HCT116 (cell line): ENCODE measurements at regions not wholly inside any gene's neighbourhood (a gene's known extent, or its start where the extent isn't known, plus 50 kb on each side); places are given as distances from the start of the nearest gene placed in this dataset.

ENCODE experiments used
- ATAC-seq: fragments of 200-7000 bp; cut with Tn5 transposase; 2 replicates; pipeline ENCODE4 v1.9.1; 2020; ENCODE audit warnings: mild to moderate bottlenecking, moderate library complexity
- BruUV-seq: library from RNA; stranded (reverse); fragments of 400-500 nt; replicated peaks from 2 replicates; lab custom pipeline; 2021; lab: Mats Ljungman, UMichigan
- CTCF ChIA-PET: fragments of 300-600 bp; sonication (Branson Sonifier 250); formaldehyde crosslinking; loops from one replicate; lab custom pipeline; 2021; ENCODE audit warnings: antibody characterized with exemption; lab: Charles Lee
- POLR2A ChIA-PET: fragments of 300-600, 350-600 bp; sonication (Branson Sonifier 250); formaldehyde crosslinking; loops from one replicate; lab custom pipeline; 2021; ENCODE audit warnings: antibody characterized with exemption; lab: Charles Lee
- RAD21 ChIA-PET, 2 experiments: fragments of 300-600 bp; sonication (Branson Sonifier 250); formaldehyde crosslinking; loops; one replicate each; lab custom pipeline; 2023; ENCODE audit warnings: low total read pairs in 2 of 2; ENCODE audit not compliant: uncharacterized antibody in 2 of 2, unreplicated experiment in 2 of 2, low non-redundant PET in 1 of 2; lab: Charles Lee
- DNase-seq: peaks from one replicate; pipeline ENCODE4 v3.0.0-alpha.2; 2010; ENCODE audit warnings: low read depth, low spot score
- H2AFZ ChIP-seq: fragments of 200-600 bp; shearing (Covaris generic), sonication (generic); 2 replicates; pipeline ENCODE4 v1.6.1; 2017; ENCODE audit warnings: low read depth, mixed run types, mixed read lengths, antibody characterized with exemption, low read length; ENCODE audit not compliant: poor library complexity, severe bottlenecking
- H3K27ac ChIP-seq: 2 replicates; pipeline ENCODE4 v1.5.1; 2012; ENCODE audit warnings: low read depth, low read length
- H3K27me3 ChIP-seq: fragments of 200-600 bp; sonication (generic); 2 replicates; pipeline ENCODE4 v1.6.1; 2016; ENCODE audit warnings: mixed run types, low read length, mixed read lengths; ENCODE audit not compliant: insufficient read depth
- H3K36me3 ChIP-seq, 2 experiments: fragments of 200-500 bp in 1 of 2; fragments of 200-600 bp in 1 of 2; sonication (Bioruptor generic) in 1 of 2; sonication (generic) in 1 of 2; 2 replicates each; pipeline versions ENCODE4 v1.5.1 to v1.6.1; 2014 to 2016; ENCODE audit warnings: low read length in 2 of 2, inconsistent platforms in 1 of 2, mixed read lengths in 1 of 2, mixed run types in 1 of 2; ENCODE audit not compliant: insufficient read depth in 2 of 2, control insufficient read depth in 1 of 2
- H3K4me1 ChIP-seq, 2 experiments: fragments of 200-600 bp in 1 of 2; sonication (generic) in 1 of 2; 2 replicates each; pipeline versions ENCODE4 v1.5.1 to v1.6.1; 2012 to 2017; ENCODE audit warnings: low read length in 2 of 2, inconsistent platforms in 1 of 2, mild to moderate bottlenecking in 1 of 2, mixed read lengths in 1 of 2, mixed run types in 1 of 2, moderate library complexity in 1 of 2; ENCODE audit not compliant: insufficient read depth in 2 of 2, control insufficient read depth in 1 of 2
- H3K4me2 ChIP-seq: fragments of 200-600 bp; sonication (generic); 2 replicates; pipeline ENCODE4 v1.6.1; 2017; ENCODE audit warnings: mixed run types, low read length, mixed read lengths
- H3K4me3 ChIP-seq, 2 experiments: fragments of 200-600 bp in 1 of 2; sonication (generic) in 1 of 2; replicated peaks in 1 of 2; 2 replicates each; pipeline ENCODE4 v1.5.1; 2011 to 2016; ENCODE audit warnings: low read length in 2 of 2, control low read depth in 1 of 2, low read depth in 1 of 2, mild to moderate bottlenecking in 1 of 2, mixed read lengths in 1 of 2, mixed run types in 1 of 2
- H3K79me2 ChIP-seq: fragments of 200-600 bp; sonication (generic); 2 replicates; pipeline ENCODE4 v1.6.1; 2017; ENCODE audit warnings: mild to moderate bottlenecking, mixed run types, low read length, moderate library complexity, mixed read lengths; ENCODE audit not compliant: insufficient read depth
- H3K9ac ChIP-seq: fragments of 200-600 bp; sonication (generic); 2 replicates; pipeline ENCODE4 v1.6.1; 2016; ENCODE audit warnings: low read length, mixed read lengths
- H3K9me2 ChIP-seq: fragments of 200-600 bp; sonication (generic), shearing (Covaris generic); 2 replicates; pipeline ENCODE4 v1.6.1; 2017; ENCODE audit warnings: mixed run types, mild to moderate bottlenecking, moderate library complexity; ENCODE audit not compliant: insufficient read depth
- H3K9me3 ChIP-seq, 2 experiments: fragments of 200-500 bp in 1 of 2; fragments of 200-600 bp in 1 of 2; sonication (Bioruptor generic) in 1 of 2; sonication (generic) in 1 of 2; 2 replicates each; pipeline ENCODE4 v1.6.1; 2014 to 2017; ENCODE audit warnings: low read length in 2 of 2, mixed read lengths in 2 of 2, inconsistent platforms in 1 of 2, low read depth in 1 of 2, mild to moderate bottlenecking in 1 of 2, mixed run types in 1 of 2, moderate library complexity in 1 of 2; ENCODE audit not compliant: control insufficient read depth in 1 of 2, insufficient read depth in 1 of 2
- H4K20me1 ChIP-seq: fragments of 200-600 bp; sonication (generic), shearing (Covaris generic); 2 replicates; pipeline ENCODE4 v1.6.1; 2017; ENCODE audit warnings: mixed run types, mild to moderate bottlenecking, moderate library complexity; ENCODE audit not compliant: insufficient read depth
- CBX3 ChIP-seq: IDR thresholded peaks from 2 replicates; pipeline ENCODE4 v1.6.1; 2012; ENCODE audit warnings: low read depth
- EGR1 ChIP-seq: IDR thresholded peaks from 2 replicates; pipeline ENCODE4 v1.6.1; 2012; ENCODE audit warnings: low read depth
- ELF1 ChIP-seq: IDR thresholded peaks from 2 replicates; pipeline ENCODE4 v1.6.1; 2012; ENCODE audit warnings: low read depth, borderline replicate concordance
- EZH2 ChIP-seq: fragments of 200-600 bp; sonication (generic); IDR thresholded peaks from 2 replicates; pipeline ENCODE4 v1.6.1; 2017; ENCODE audit warnings: antibody characterized with exemption, mixed run types
- FOSL1 ChIP-seq: IDR thresholded peaks from 2 replicates; pipeline ENCODE4 v1.6.1; 2012; ENCODE audit warnings: low read depth
- JUND ChIP-seq: IDR thresholded peaks from 2 replicates; pipeline ENCODE4 v1.6.1; 2012
- MAX ChIP-seq: IDR thresholded peaks from 2 replicates; pipeline ENCODE4 v1.6.1; 2012
- POLR2A ChIP-seq: IDR thresholded peaks from 2 replicates; pipeline ENCODE4 v1.7.0; 2011; ENCODE audit warnings: borderline replicate concordance; ENCODE audit not compliant: insufficient read depth, insufficient read length; ENCODE audit errors: extremely low read depth
- POLR2AphosphoS5 ChIP-seq: IDR thresholded peaks from 2 replicates; pipeline ENCODE4 v1.6.1; 2011; ENCODE audit warnings: mild to moderate bottlenecking, low read depth, low read length, moderate library complexity
- RAD21 ChIP-seq: IDR thresholded peaks from 2 replicates; pipeline ENCODE4 v1.6.1; 2012; ENCODE audit warnings: low read depth, mild to moderate bottlenecking
- SIN3A ChIP-seq: IDR thresholded peaks from 2 replicates; pipeline ENCODE4 v1.6.1; 2012; ENCODE audit warnings: low read depth
- SP1 ChIP-seq: IDR thresholded peaks from 2 replicates; pipeline ENCODE4 v1.6.1; 2012; ENCODE audit warnings: low read depth
- SRF ChIP-seq: IDR thresholded peaks from 2 replicates; pipeline ENCODE4 v1.6.1; 2012; ENCODE audit warnings: low read depth
- YY1 ChIP-seq: IDR thresholded peaks from 2 replicates; pipeline ENCODE4 v1.6.1; 2011; ENCODE audit warnings: low read length, low read depth, moderate library complexity, mild to moderate bottlenecking; ENCODE audit not compliant: insufficient replicate concordance; ENCODE audit errors: extremely low read depth
- ZFX ChIP-seq: fragments of 450-650 bp; IDR thresholded peaks from 2 replicates; pipeline ENCODE4 v1.6.1; 2017
- intact Hi-C: fragments of 100-400 bp; cut with micrococcal nuclease; formaldehyde crosslinking; loops from 2 replicates; pipeline ENCODE4 v1.10.0; 2022
- TF ChIP-seq, protein P1 (sequence below), 3 experiments: fragments of 200-600 bp in 1 of 3; sonication (generic) in 1 of 3; IDR thresholded peaks in 2 of 3; conservative IDR thresholded peaks in 1 of 3; 2 replicates each; pipeline ENCODE4 v1.5.1; 2012 to 2017; ENCODE audit warnings: low read depth in 2 of 3, low read length in 2 of 3, antibody characterized with exemption in 1 of 3, borderline replicate concordance in 1 of 3, control low read depth in 1 of 3, mild to moderate bottlenecking in 1 of 3, mixed read lengths in 1 of 3, mixed run types in 1 of 3, moderate library complexity in 1 of 3; ENCODE audit not compliant: insufficient read depth in 1 of 3
- TF ChIP-seq, protein P2 (sequence below): IDR thresholded peaks from 2 replicates; pipeline ENCODE4 v1.6.1; 2011; ENCODE audit warnings: mild to moderate bottlenecking, low read length, moderate library complexity; ENCODE audit not compliant: insufficient replicate concordance; ENCODE audit errors: extremely low read depth
- TF ChIP-seq, protein P3 (sequence below): IDR thresholded peaks from 2 replicates; pipeline ENCODE4 v1.6.1; 2012

DNA sequence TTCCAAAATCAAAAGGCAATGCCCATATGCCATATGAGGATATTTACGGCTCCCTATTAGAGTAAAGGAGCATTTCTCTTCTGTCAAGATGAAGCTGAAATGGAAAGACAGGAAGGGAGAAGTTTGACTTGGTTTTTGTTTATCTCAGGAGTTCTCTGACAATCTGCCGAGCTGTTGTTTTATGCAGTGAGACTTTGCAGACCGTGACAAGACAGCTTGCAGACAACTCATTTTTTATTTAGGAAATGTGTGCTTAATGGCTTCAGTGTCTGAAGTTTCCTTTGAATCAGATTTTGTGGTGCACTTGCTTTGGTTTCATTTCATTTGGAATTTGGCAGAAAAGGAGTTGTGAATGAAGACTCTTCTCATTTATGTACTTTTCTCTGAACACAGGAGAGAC, 145.4 kb downstream of the C12orf50 start:
- no peak for ATAC-seq
- Histone ChIP-seq H4K20me1 (no peaks in the 10 kb centered on the region), H2AFZ (no peak overlapping the region), H3K9me2 (no peaks in the 10 kb centered on the region), H3K9ac (no peak overlapping the region), H3K4me2 (no peak overlapping the region), H3K4me1 (no peaks in the 10 kb centered on the region), H3K4me3 (no peak overlapping the region), H3K36me3 (no peaks in the 10 kb centered on the region), H3K27me3 (no peaks in the 10 kb centered on the region), H3K9me3 (no peaks in the 10 kb centered on the region), H3K79me2 (no peaks in the 10 kb centered on the region), H3K27ac (no peak overlapping the region)
- CTCF ChIA-PET: interaction anchor here (1.1 to 1.2 kb wide), 2 partner anchors 10 to 17 kb away, joined by 3 to 6 read pairs; no protein-coding TSS in a partner anchor
- BruUV-seq: no TSS peak
- RAD21 ChIA-PET: no interaction called here
- intact Hi-C loops: no loop called here
- no peak for TF ChIP-seq YY1
- TF ChIP-seq SIN3A: no peak
- TF ChIP-seq EGR1: no peak
- no peak for TF ChIP-seq POLR2A
- TF ChIP-seq RAD21: no peak
- TF ChIP-seq ELF1: no peak
- TF ChIP-seq, protein P1, sequence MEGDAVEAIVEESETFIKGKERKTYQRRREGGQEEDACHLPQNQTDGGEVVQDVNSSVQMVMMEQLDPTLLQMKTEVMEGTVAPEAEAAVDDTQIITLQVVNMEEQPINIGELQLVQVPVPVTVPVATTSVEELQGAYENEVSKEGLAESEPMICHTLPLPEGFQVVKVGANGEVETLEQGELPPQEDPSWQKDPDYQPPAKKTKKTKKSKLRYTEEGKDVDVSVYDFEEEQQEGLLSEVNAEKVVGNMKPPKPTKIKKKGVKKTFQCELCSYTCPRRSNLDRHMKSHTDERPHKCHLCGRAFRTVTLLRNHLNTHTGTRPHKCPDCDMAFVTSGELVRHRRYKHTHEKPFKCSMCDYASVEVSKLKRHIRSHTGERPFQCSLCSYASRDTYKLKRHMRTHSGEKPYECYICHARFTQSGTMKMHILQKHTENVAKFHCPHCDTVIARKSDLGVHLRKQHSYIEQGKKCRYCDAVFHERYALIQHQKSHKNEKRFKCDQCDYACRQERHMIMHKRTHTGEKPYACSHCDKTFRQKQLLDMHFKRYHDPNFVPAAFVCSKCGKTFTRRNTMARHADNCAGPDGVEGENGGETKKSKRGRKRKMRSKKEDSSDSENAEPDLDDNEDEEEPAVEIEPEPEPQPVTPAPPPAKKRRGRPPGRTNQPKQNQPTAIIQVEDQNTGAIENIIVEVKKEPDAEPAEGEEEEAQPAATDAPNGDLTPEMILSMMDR (IDR thresholded peaks at IDR 0.05 in 2 of 3, conservative IDR thresholded peaks at IDR 0.05 in 1 of 3; ENCODE audit: borderline replicate concordance in 1 of 3, insufficient read depth in 1 of 3, low read depth in 2 of 3, low read length in 2 of 3): no peak
- no peak for TF ChIP-seq POLR2AphosphoS5
- no peak for TF ChIP-seq EZH2
- TF ChIP-seq SRF: no peak
- TF ChIP-seq FOSL1: no peak
- TF ChIP-seq CBX3: no peak
- no peak for TF ChIP-seq MAX
- TF ChIP-seq ZFX: no peak
- TF ChIP-seq SP1: no peak
- TF ChIP-seq, protein P2, sequence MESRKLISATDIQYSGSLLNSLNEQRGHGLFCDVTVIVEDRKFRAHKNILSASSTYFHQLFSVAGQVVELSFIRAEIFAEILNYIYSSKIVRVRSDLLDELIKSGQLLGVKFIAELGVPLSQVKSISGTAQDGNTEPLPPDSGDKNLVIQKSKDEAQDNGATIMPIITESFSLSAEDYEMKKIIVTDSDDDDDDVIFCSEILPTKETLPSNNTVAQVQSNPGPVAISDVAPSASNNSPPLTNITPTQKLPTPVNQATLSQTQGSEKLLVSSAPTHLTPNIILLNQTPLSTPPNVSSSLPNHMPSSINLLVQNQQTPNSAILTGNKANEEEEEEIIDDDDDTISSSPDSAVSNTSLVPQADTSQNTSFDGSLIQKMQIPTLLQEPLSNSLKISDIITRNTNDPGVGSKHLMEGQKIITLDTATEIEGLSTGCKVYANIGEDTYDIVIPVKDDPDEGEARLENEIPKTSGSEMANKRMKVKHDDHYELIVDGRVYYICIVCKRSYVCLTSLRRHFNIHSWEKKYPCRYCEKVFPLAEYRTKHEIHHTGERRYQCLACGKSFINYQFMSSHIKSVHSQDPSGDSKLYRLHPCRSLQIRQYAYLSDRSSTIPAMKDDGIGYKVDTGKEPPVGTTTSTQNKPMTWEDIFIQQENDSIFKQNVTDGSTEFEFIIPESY: no peak
- no peak for TF ChIP-seq JUND
- TF ChIP-seq, protein P3, sequence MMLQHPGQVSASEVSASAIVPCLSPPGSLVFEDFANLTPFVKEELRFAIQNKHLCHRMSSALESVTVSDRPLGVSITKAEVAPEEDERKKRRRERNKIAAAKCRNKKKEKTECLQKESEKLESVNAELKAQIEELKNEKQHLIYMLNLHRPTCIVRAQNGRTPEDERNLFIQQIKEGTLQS: no peak
- no peak for DNase-seq
- POLR2A ChIA-PET: no interaction called here
